OCI-LY1 (cell line): ENCODE measurements at regions not wholly inside any gene's neighbourhood (a gene's known extent, or its start where the extent isn't known, plus 50 kb on each side); places are given as distances from the start of the nearest gene placed in this dataset.

Experiments used
- H2AFZ ChIP-seq: fragments of 200-600 bp; sonication (generic), shearing (Covaris generic); 2 replicates; pipeline ENCODE4 v1.6.0; 2014; ENCODE audit warnings: antibody characterized with exemption, mild to moderate bottlenecking, low read length
- H3F3A ChIP-seq: fragments of 200-600 bp; sonication (generic), shearing (Covaris generic); 2 replicates; pipeline ENCODE4 v1.6.0; 2014; ENCODE audit warnings: mild to moderate bottlenecking, antibody characterized with exemption, low read length, moderate library complexity; ENCODE audit not compliant: insufficient read depth
- H3K27ac ChIP-seq: fragments of 200-600 bp; sonication (generic); 2 replicates; pipeline ENCODE4 v1.5.1; 2014; ENCODE audit warnings: low read length, mixed run types, mild to moderate bottlenecking, low read depth; ENCODE audit not compliant: poor library complexity, severe bottlenecking
- H3K27me3 ChIP-seq: fragments of 200-600 bp; sonication (generic); 2 replicates; pipeline ENCODE4 v1.6.0; 2014; ENCODE audit warnings: antibody characterized with exemption, mild to moderate bottlenecking, low read length, moderate library complexity; ENCODE audit not compliant: insufficient read depth
- H3K36me3 ChIP-seq: fragments of 200-600 bp; sonication (generic); 2 replicates; pipeline ENCODE4 v1.6.1; 2014; ENCODE audit warnings: mild to moderate bottlenecking, antibody characterized with exemption, low read length, moderate library complexity, mixed read lengths; ENCODE audit not compliant: insufficient read depth
- H3K4me1 ChIP-seq: fragments of 200-600 bp; sonication (generic); 2 replicates; pipeline ENCODE4 v1.5.1; 2014; ENCODE audit warnings: mild to moderate bottlenecking, low read length, moderate library complexity; ENCODE audit not compliant: insufficient read depth, severe bottlenecking
- H3K4me2 ChIP-seq: fragments of 200-600 bp; sonication (generic), shearing (Covaris generic); 2 replicates; pipeline ENCODE4 v1.6.1; 2014; ENCODE audit warnings: low read length
- H3K4me3 ChIP-seq: fragments of 200-600 bp; sonication (generic); 2 replicates; pipeline ENCODE4 v1.5.1; 2014; ENCODE audit warnings: low read length, low read depth, mild to moderate bottlenecking, mixed read lengths; ENCODE audit not compliant: poor library complexity, severe bottlenecking
- H3K79me2 ChIP-seq: fragments of 200-600 bp; shearing (Covaris generic); 2 replicates; pipeline ENCODE4 v1.6.1; 2016; ENCODE audit warnings: mixed run types, low read length, mixed read lengths; ENCODE audit not compliant: insufficient read depth
- H3K9ac ChIP-seq: fragments of 200-600 bp; sonication (generic), shearing (Covaris generic); 2 replicates; pipeline ENCODE4 v1.6.1; 2014; ENCODE audit warnings: mild to moderate bottlenecking, low read length, mixed read lengths
- H3K9me2 ChIP-seq: fragments of 200-600 bp; sonication (generic), shearing (Covaris generic); 2 replicates; pipeline ENCODE4 v1.6.1; 2014; ENCODE audit warnings: low read depth, mild to moderate bottlenecking, low read length, mixed read lengths
- H3K9me3 ChIP-seq: fragments of 200-600 bp; shearing (Covaris generic); 2 replicates; pipeline ENCODE4 v1.6.1; 2014; ENCODE audit warnings: low read length, mixed read lengths
- H4K20me1 ChIP-seq: fragments of 200-600 bp; sonication (generic), shearing (Covaris generic); 2 replicates; pipeline ENCODE4 v1.6.0; 2016; ENCODE audit warnings: mild to moderate bottlenecking, low read length; ENCODE audit not compliant: insufficient read depth
- CTCF ChIP-seq: fragments of 200-600 bp; sonication (generic), shearing (Covaris generic); IDR thresholded peaks from 2 replicates; pipeline ENCODE4 v1.5.1; 2017; ENCODE audit warnings: mild to moderate bottlenecking, antibody characterized with exemption, low read length, moderate library complexity, mixed read lengths
- EZH2 ChIP-seq: fragments of 200-600 bp; sonication (generic), shearing (Covaris generic); IDR thresholded peaks from 2 replicates; pipeline ENCODE4 v1.8.0; 2017; ENCODE audit warnings: borderline replicate concordance, mixed run types, mild to moderate bottlenecking, antibody characterized with exemption, low read length, moderate library complexity, mixed read lengths

- H3K27me3 ChIP-seq, result no peaks in the 10 kb centered on the region
- TF ChIP-seq CTCF (no peak), EZH2 (no peak)
- no peaks in the 10 kb centered on the region for H3K4me1 ChIP-seq
- no peaks in the 10 kb centered on the region for H3K36me3 ChIP-seq
- no peak overlapping the region for H2AFZ ChIP-seq
- no peaks in the 10 kb centered on the region for H3K79me2 ChIP-seq
- H3K9ac ChIP-seq, result no peak overlapping the region
- H3K27ac ChIP-seq, result no peak overlapping the region
- H3K9me3 ChIP-seq, result no peaks in the 10 kb centered on the region
- no peak overlapping the region for H3K4me3 ChIP-seq
- no peaks in the 10 kb centered on the region for H3F3A ChIP-seq
- no peaks in the 10 kb centered on the region for H4K20me1 ChIP-seq
- no peaks in the 10 kb centered on the region for H3K9me2 ChIP-seq
- no peak overlapping the region for H3K4me2 ChIP-seq
Measured at GRCh38 chr10:4595719-4596319, 230.2 kb upstream of the AKR1E2 start.

GRCh38 chr10:4590807-4591206 is 235.2 kb upstream of the AKR1E2 start:
- no peak overlapping the region for H3K9ac ChIP-seq
- H2AFZ ChIP-seq, result no peak overlapping the region
- H3K9me2 ChIP-seq, result no peaks in the 10 kb centered on the region
- no peaks in the 10 kb centered on the region for H3K79me2 ChIP-seq
- H3K4me2 ChIP-seq, result no peak overlapping the region
- no peaks in the 10 kb centered on the region for H3K4me1 ChIP-seq
- no peaks in the 10 kb centered on the region for H3K36me3 ChIP-seq
- H3K27me3 ChIP-seq, result no peaks in the 10 kb centered on the region
- no peak overlapping the region for H3K4me3 ChIP-seq
- no peaks in the 10 kb centered on the region for H3F3A ChIP-seq
- no peak overlapping the region for H3K27ac ChIP-seq
- no peaks in the 10 kb centered on the region for H3K9me3 ChIP-seq
- TF ChIP-seq CTCF, result no peak
- TF ChIP-seq EZH2, result no peak
- no peaks in the 10 kb centered on the region for H4K20me1 ChIP-seq

- Histone ChIP-seq H3F3A (no peaks in the 10 kb centered on the region), H3K79me2 (no peaks in the 10 kb centered on the region), H3K9me2 (no peaks in the 10 kb centered on the region), H3K4me3 (no peak overlapping the region), H2AFZ (no peak overlapping the region), H3K4me1 (no peaks in the 10 kb centered on the region), H3K9me3 (no peaks in the 10 kb centered on the region), H4K20me1 (no peaks in the 10 kb centered on the region), H3K36me3 (no peaks in the 10 kb centered on the region), H3K27me3 (no peaks in the 10 kb centered on the region), H3K4me2 (no peak overlapping the region), H3K9ac (no peak overlapping the region), H3K27ac (no peak overlapping the region)
- no peak for TF ChIP-seq CTCF
- no peak for TF ChIP-seq EZH2
Measured at GRCh38 chr10:4588824-4589223, 237.2 kb upstream of the AKR1E2 start.
